ENCODE measurements at regions not wholly inside any gene's neighbourhood (a gene's known extent, or its start where the extent isn't known, plus 50 kb on each side); places are given as distances from the start of the nearest gene placed in this dataset.

GRCh38 chr7:54847921-54848320 is 88.9 kb upstream of the SEC61G start:
- H3K27me3 ChIP-seq (ENCODE audit: control insufficient read depth, insufficient read depth, low read length), result no peaks in the 10 kb centered on the region
- no peaks in the 10 kb centered on the region for H3K36me3 ChIP-seq (ENCODE audit: control insufficient read depth, insufficient read depth, low read length)
- TF ChIP-seq, protein P1, sequence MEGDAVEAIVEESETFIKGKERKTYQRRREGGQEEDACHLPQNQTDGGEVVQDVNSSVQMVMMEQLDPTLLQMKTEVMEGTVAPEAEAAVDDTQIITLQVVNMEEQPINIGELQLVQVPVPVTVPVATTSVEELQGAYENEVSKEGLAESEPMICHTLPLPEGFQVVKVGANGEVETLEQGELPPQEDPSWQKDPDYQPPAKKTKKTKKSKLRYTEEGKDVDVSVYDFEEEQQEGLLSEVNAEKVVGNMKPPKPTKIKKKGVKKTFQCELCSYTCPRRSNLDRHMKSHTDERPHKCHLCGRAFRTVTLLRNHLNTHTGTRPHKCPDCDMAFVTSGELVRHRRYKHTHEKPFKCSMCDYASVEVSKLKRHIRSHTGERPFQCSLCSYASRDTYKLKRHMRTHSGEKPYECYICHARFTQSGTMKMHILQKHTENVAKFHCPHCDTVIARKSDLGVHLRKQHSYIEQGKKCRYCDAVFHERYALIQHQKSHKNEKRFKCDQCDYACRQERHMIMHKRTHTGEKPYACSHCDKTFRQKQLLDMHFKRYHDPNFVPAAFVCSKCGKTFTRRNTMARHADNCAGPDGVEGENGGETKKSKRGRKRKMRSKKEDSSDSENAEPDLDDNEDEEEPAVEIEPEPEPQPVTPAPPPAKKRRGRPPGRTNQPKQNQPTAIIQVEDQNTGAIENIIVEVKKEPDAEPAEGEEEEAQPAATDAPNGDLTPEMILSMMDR (IDR thresholded peaks at IDR 0.05; ENCODE audit: insufficient read depth, low read length, poor library complexity, severe bottlenecking), result no peak
- H3K4me3 ChIP-seq (ENCODE audit: low read depth, low read length), result no peak overlapping the region
- no peak for DNase-seq (ENCODE audit: low read depth)

DNA sequence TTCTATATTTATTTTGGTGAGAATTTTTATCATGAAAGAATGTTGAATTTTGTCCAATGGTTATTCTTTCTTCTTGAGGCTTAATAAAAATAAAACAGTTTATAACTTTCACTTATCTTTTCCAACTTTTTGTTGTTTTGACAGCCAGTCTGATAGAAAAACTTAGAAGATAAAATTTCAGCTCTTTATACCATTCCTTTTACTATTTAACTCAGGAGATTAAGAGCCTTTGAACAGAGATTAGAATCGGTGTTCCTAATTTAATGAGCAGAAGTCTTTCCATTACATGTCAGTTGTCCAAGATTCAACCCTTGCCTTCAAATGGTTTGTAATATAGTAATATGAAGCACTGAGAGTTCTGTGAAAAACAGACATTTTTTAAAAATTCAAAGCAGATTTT is 97.8 kb upstream of the SEC61G start:
- Histone ChIP-seq H3K27me3 (ENCODE audit: control insufficient read depth, insufficient read depth, low read length) (no peaks in the 10 kb centered on the region), H3K4me3 (ENCODE audit: low read depth, low read length) (no peak overlapping the region), H3K36me3 (ENCODE audit: control insufficient read depth, insufficient read depth, low read length) (no peaks in the 10 kb centered on the region)
- TF ChIP-seq, protein P1 (IDR thresholded peaks at IDR 0.05; ENCODE audit: insufficient read depth, low read length, poor library complexity, severe bottlenecking), result no peak
- no peak for DNase-seq (ENCODE audit: low read depth)

DNA sequence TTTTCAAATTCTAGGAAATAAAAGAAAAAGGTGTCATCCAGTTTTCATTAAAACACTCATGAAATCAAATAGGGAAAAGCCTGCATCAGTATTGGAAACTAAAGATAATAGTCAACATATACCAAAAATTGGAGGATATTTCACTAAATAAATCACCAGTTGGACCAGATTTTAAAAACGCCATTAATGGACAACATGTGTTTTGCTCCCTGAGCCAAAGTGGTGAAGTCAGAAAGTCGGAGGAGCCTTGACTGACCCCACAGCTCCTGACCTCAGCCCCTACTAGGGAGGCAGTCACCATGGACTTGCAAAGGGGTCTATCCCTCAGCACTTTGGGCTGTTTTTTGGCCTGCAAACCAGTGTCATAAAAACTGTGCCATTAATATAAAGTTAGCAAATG is 98.3 kb upstream of the SEC61G start:
- H3K27me3 ChIP-seq (ENCODE audit: control insufficient read depth, insufficient read depth, low read length), result no peaks in the 10 kb centered on the region
- no peaks in the 10 kb centered on the region for H3K36me3 ChIP-seq (ENCODE audit: control insufficient read depth, insufficient read depth, low read length)
- no peak overlapping the region for H3K4me3 ChIP-seq (ENCODE audit: low read depth, low read length)
- TF ChIP-seq, protein P1 (IDR thresholded peaks at IDR 0.05; ENCODE audit: insufficient read depth, low read length, poor library complexity, severe bottlenecking), result no peak
- DNase-seq (ENCODE audit: low read depth), result no peak

DNA sequence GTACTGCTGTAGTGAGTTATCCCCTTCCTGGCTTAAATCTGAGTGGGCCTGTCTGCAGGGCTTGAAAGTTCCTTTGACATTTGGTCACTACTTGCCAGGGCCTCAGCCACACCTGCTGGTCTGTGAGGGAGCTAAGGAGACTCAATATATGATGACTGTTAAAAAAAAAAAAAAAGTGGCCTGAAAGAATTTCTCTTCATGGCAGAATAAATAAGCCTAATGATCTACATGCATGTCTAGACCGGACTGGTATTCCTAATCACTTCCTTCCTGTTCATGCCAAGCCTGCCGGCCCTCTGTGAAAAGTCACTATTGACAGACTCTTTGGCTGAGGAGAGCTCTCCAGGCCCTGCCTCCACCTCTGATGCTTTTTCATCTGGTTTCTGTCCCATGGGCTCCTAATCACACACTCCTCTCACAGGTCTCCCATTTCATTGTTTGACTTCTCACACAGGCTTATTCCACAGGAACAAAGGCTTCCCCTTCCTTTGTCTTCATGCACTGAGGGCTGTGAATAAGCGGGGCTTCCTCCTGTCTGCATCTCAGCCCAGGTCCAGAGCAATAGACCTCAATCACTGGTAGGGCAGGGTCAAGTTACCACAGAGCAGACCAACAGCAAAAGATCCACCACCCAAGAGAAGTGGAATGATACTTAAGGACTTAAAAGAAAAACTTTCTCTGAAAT is 99.1 kb upstream of the SEC61G start:
- TF ChIP-seq, protein P1 (IDR thresholded peaks at IDR 0.05; ENCODE audit: insufficient read depth, low read length, poor library complexity, severe bottlenecking), result no peak
- Histone ChIP-seq H3K36me3 (ENCODE audit: control insufficient read depth, insufficient read depth, low read length) (no peaks in the 10 kb centered on the region), H3K27me3 (ENCODE audit: control insufficient read depth, insufficient read depth, low read length) (no peaks in the 10 kb centered on the region), H3K4me3 (ENCODE audit: low read depth, low read length) (no peak overlapping the region)
- DNase-seq (ENCODE audit: low read depth), result no peak

DNA sequence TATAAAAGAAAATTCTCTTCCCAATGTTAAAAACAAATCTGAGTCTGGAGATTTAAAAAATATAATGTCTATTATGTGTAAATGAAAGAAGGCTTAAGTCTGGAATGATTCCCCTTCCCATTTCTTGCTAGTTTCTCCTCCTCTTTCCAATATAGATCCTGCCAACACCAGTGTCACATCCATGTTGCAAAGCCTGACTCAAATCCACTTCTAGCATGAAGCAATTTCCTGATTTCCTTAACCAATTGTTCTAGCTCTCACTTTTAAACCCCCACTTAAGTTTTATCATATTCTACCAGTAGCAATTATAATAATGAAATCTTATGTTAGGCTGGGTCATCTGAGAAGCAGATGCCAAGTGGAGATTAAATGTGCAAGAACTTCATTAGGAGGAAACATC is 100.1 kb upstream of the SEC61G start:
- no peak for DNase-seq (ENCODE audit: low read depth)
- Histone ChIP-seq H3K36me3 (ENCODE audit: control insufficient read depth, insufficient read depth, low read length) (no peaks in the 10 kb centered on the region), H3K27me3 (ENCODE audit: control insufficient read depth, insufficient read depth, low read length) (no peaks in the 10 kb centered on the region), H3K4me3 (ENCODE audit: low read depth, low read length) (no peak overlapping the region)
- TF ChIP-seq, protein P1 (IDR thresholded peaks at IDR 0.05; ENCODE audit: insufficient read depth, low read length, poor library complexity, severe bottlenecking), result no peak

GRCh38 chr7:54859545-54859944 is 100.5 kb upstream of the SEC61G start:
- H3K27me3 ChIP-seq (ENCODE audit: control insufficient read depth, insufficient read depth, low read length), result no peaks in the 10 kb centered on the region
- no peak for DNase-seq (ENCODE audit: low read depth)
- H3K36me3 ChIP-seq (ENCODE audit: control insufficient read depth, insufficient read depth, low read length), result no peaks in the 10 kb centered on the region
- H3K4me3 ChIP-seq (ENCODE audit: low read depth, low read length), result no peak overlapping the region
- TF ChIP-seq, protein P1 (IDR thresholded peaks at IDR 0.05; ENCODE audit: insufficient read depth, low read length, poor library complexity, severe bottlenecking), result no peak
